ENCODE measurements at regions not wholly inside any gene's neighbourhood (a gene's known extent, or its start where the extent isn't known, plus 50 kb on each side); places are given as distances from the start of the nearest gene placed in this dataset.

GRCh38 chr1:234833118-234833517, 223.1 kb upstream of the IRF2BP2 start:
- TF ChIP-seq CTCF (IDR thresholded peaks at IDR 0.05): no peak
- no peak for TF ChIP-seq POLR2A (IDR thresholded peaks at IDR 0.05)

Measured in uterus (tissue), 2 donors.